Loucy (cell line): ENCODE measurements at regions not wholly inside any gene's neighbourhood (a gene's known extent, or its start where the extent isn't known, plus 50 kb on each side); places are given as distances from the start of the nearest gene placed in this dataset.

Source experiments
- CTCF ChIP-seq: fragments of 200-600 bp; sonication (generic); conservative IDR thresholded peaks from 2 replicates; pipeline ENCODE4 v1.5.1; 2014; ENCODE audit warnings: mild to moderate bottlenecking, antibody characterized with exemption, low read length
- EZH2phosphoT487 ChIP-seq: fragments of 200-600 bp; IDR thresholded peaks from 2 replicates; pipeline ENCODE4 v1.6.1; 2018; ENCODE audit warnings: antibody characterized with exemption, mild to moderate bottlenecking, moderate library complexity, borderline replicate concordance

DNA sequence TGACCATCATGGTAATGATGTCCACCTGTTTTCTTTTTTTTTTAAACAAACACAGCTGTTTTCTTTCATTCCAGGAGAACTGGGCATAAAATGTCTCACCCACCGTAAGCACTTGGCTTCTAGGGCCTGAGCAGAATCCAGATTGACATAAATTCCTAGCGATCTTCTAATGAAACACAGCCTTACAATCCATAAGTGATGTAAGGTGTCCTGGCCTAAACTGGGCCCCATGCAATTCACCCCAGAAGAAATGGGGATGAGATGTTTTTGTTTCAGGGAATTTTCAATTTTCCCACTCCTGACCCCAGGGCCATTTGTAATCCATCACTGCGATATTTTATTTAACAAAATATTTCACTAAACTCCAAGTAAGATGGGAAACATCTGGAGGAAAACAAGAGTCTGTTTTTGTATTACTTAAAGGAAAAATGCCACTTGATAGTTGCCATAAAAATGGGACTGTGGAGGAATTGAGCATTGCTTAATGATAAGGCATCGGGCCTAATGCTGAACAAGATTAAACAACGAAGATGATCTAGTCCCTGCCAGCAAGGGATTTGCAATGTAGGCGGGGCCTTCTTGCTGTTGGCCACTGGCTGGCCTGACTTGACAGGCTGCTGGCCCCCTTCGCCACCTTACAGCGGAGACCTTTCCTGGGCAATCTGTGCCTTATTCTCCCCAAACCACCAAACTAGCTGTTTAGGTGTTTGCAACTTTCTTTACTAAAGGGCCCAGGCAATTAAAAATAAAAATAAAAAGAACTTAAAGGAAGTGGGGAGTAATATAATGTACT, 183.7 kb downstream of the CD109 start:
- TF ChIP-seq CTCF (no peak), EZH2phosphoT487 (no peak)
